Large intestine (tissue), 3 donors: ENCODE measurements at regions not wholly inside any gene's neighbourhood (a gene's known extent, or its start where the extent isn't known, plus 50 kb on each side); places are given as distances from the start of the nearest gene placed in this dataset.

Experiments
- DNase-seq, 2 donors: peaks; one replicate each; pipeline versions ENCODE4 v3.0.0 to v3.0.0-alpha.2; 2013
- H3K27ac ChIP-seq: one replicate; pipeline ENCODE4 v1.5.1; 2013; ENCODE audit warnings: low read length
- H3K27me3 ChIP-seq: 2 replicates; pipeline ENCODE4 v1.6.1; 2013; ENCODE audit warnings: low read length; ENCODE audit not compliant: control insufficient read depth, insufficient read depth
- H3K36me3 ChIP-seq: 2 replicates; pipeline ENCODE4 v1.6.1; 2013; ENCODE audit warnings: low read length; ENCODE audit not compliant: control insufficient read depth, insufficient read depth
- H3K4me1 ChIP-seq: one replicate; pipeline ENCODE4 v1.6.1; 2013; ENCODE audit warnings: low read length; ENCODE audit not compliant: control insufficient read depth, insufficient read depth
- H3K4me3 ChIP-seq: one replicate; pipeline ENCODE4 v1.5.1; 2013; ENCODE audit warnings: low read length
- H3K9me3 ChIP-seq: one replicate; pipeline ENCODE4 v1.6.1; 2013; ENCODE audit warnings: mild to moderate bottlenecking, low read depth, low read length, moderate library complexity; ENCODE audit not compliant: control insufficient read depth
- WGBS: methylation state at CpG from one replicate; pipeline ENCODE4 v1.1.5; 2013; ENCODE audit warnings: low lambda C conversion rate; ENCODE audit not compliant: insufficient coverage; 5-methylcytosine and 5-hydroxymethylcytosine counted together

DNA sequence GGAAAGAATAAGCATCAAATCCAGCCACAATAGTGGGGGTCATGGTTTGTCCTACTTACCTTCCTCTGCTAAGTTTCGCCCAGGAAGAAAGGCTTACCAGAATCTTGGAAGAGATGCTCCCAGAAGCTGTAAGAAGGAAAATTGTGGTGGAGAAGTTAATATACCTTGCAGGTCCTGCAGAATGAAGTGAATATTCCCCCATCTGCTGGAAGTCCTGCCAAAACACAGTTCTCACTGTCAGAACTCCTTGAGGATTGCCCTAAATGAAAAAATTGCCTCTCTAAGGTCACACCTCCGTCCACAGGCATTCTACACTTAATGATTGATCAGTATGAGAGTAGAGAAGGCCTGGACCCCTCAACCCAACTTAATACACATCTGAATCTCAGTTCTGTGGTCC is 78.4 kb upstream of the RGS21 start:
- WGBS = no CpG with 5 or more reads among the region's 2 CpGs

DNA sequence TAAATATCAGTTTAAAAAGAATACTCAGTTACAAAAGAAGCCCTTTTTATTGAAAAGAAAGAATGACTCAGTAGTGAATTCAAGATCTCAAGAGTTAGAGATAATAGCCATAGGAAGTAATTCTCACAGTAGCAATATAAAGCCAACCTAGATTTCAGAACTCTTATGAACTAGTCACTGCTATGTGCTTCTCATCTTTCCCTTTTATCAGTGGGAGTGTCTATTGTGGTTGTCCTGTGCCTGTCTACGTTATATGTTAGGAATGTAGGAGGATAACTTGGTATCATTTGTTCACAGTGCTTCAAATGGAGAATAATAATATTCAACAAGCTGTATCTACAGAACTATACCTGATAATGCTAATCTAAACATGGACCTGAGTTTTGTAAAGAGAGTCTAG is 73.1 kb upstream of the RGS21 start:
- Histone ChIP-seq H3K9me3 (no peaks in the 10 kb centered on the region), H3K4me3 (no peak overlapping the region), H3K27me3 (no peaks in the 10 kb centered on the region), H3K4me1 (no peaks in the 10 kb centered on the region), H3K27ac (no peak overlapping the region), H3K36me3 (no peaks in the 10 kb centered on the region)
- no CpG with 5 or more reads among the region's 1 CpG for WGBS
- DNase-seq = no peak

More for the DNA sequence above, 78.4 kb upstream of the RGS21 start:
- H3K4me1 ChIP-seq = no peaks in the 10 kb centered on the region
- no peak overlapping the region for H3K27ac ChIP-seq
- H3K27me3 ChIP-seq = no peaks in the 10 kb centered on the region
- no peaks in the 10 kb centered on the region for H3K9me3 ChIP-seq
- DNase-seq = no peak
- no peaks in the 10 kb centered on the region for H3K36me3 ChIP-seq
- no peak overlapping the region for H3K4me3 ChIP-seq

DNA sequence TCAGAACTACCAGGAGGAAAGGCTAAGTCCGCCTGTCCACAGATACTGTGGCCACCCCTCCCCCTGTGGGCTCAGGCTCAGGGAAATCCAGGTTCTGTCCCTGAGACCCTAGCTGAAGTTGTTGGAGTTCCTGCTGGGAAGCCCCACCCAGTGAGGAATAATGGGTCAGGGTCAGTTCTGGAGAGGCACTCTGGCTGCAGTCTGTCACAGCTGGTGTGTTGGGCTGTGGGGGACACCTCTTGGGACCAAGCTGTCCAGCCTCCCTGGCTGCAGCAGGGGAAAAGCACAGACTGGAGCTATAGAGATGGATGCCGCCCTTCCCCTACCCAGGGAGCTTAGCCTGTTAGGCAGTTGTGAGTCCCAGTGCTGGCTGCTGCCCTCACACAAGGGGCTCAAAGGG is 65.1 kb upstream of the RGS21 start:
- no peak for DNase-seq
- Histone ChIP-seq H3K4me3 (no peak overlapping the region), H3K27me3 (no peaks in the 10 kb centered on the region), H3K27ac (no peak overlapping the region), H3K9me3 (no peaks in the 10 kb centered on the region), H3K36me3 (no peaks in the 10 kb centered on the region), H3K4me1 (no peaks in the 10 kb centered on the region)
- no CpG with 5 or more reads among the region's 2 CpGs for WGBS

DNA sequence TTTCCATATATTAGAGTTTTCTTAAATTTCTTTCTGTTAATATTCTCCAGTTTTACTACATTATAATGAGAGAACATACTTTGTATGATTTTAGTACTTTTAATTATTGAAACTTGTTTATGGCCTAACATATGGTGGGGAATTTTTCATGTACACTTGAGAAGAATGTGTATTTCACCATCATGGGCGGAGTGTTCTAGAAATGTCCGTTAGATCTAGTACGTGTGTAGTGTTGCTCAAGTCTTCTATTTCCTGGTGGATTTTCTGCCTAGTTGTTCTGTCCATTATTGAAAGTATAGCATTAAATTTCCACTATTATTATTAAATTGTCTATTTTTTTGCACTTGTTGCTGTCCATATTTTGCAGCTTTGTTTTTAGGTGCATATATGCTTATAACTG is 64.0 kb upstream of the RGS21 start:
- no peak for DNase-seq
- H3K4me1 ChIP-seq = no peaks in the 10 kb centered on the region
- no peaks in the 10 kb centered on the region for H3K27me3 ChIP-seq
- no peak overlapping the region for H3K27ac ChIP-seq
- no peaks in the 10 kb centered on the region for H3K36me3 ChIP-seq
- H3K9me3 ChIP-seq = no peaks in the 10 kb centered on the region
- H3K4me3 ChIP-seq = no peak overlapping the region
- 90% methylated on average over 3 of the region's 3 CpGs for WGBS

DNA sequence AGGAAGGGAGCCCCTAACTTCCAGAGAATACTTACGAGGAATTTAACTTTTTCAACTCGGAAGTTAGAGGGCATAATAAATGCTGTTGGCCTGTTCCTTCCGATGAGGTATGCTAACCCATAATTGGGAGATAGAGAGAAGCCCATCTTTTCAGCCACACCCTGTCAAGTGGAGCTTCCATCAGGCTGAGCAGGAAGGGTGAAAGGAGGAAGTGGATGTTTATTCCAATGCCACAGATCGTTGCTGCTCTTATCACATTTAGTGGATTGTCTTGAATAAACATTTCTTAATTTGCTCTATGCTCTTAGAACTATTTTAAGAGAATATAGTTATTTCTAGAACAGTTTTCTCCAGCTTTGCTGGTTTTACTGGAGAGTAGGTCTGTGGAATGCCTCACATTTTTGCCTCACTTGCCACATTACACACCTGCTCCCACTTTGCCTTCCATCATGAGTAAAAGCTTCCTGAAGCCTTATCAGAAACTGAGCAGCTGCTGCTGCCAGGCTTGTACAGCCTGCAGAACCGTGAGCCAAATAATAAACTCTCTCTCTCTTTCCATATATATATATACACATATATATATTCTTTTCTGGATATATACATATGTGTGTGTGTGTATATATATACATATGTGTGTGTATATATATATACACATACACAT is 60.0 kb upstream of the RGS21 start:
- Histone ChIP-seq H3K27ac (no peak overlapping the region), H3K36me3 (no peaks in the 10 kb centered on the region), H3K4me3 (no peak overlapping the region), H3K4me1 (no peaks in the 10 kb centered on the region), H3K9me3 (no peaks in the 10 kb centered on the region), H3K27me3 (no peaks in the 10 kb centered on the region)
- no CpG with 5 or more reads among the region's 5 CpGs for WGBS
- DNase-seq = no peak

DNA sequence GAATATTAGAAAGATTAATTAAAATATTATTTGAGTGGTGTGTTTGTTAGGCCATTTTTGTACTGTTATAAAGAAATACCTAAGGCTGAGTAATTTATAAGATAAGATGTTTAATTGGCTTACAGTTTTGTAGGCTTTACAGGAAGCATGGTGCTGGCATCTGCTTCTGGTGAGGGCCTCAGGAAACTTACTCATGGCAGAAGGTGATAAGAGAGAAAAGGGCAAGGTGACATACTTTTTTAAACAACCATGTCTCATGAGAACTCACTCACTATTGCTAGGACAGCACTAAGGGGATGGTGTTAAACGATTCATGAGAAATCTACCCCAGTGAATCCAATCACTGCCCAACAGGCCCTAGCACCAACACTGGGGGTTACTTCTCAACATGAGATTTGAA is 56.7 kb upstream of the RGS21 start:
- Histone ChIP-seq H3K27me3 (no peaks in the 10 kb centered on the region), H3K27ac (no peak overlapping the region)
- WGBS = no CpG with 5 or more reads among the region's 1 CpG

DNA sequence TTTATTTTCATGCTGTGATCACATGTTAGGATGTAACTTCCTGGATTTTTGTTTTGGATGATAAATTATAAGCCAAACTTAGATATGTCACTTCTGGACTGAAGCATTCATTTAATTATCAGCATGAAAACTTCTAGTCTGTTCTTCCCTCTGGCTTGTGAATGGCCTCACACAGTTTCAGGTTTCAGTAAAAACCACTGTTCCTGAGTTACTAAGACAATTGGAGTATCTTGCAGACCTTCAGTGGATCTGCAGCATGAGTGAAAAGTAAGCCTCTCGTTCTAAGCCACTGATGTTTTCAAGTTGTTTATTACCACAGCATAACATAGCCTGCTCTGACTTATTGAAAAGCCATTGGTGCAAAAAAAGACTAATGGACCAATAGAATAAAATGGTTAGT is 55.3 kb upstream of the RGS21 start:
- H3K4me3 ChIP-seq = no peak overlapping the region
- 83% methylated on average over 1 of the region's 1 CpG for WGBS
- no peak overlapping the region for H3K27ac ChIP-seq
- no peak for DNase-seq
- H3K27me3 ChIP-seq = no peaks in the 10 kb centered on the region
- no peaks in the 10 kb centered on the region for H3K4me1 ChIP-seq
- H3K36me3 ChIP-seq = no peaks in the 10 kb centered on the region
- H3K9me3 ChIP-seq = no peaks in the 10 kb centered on the region

More for the DNA sequence above, 56.7 kb upstream of the RGS21 start:
- no peaks in the 10 kb centered on the region for H3K36me3 ChIP-seq
- H3K4me3 ChIP-seq = no peak overlapping the region
- H3K9me3 ChIP-seq = no peaks in the 10 kb centered on the region
- DNase-seq = no peak
- H3K4me1 ChIP-seq = no peaks in the 10 kb centered on the region

DNA sequence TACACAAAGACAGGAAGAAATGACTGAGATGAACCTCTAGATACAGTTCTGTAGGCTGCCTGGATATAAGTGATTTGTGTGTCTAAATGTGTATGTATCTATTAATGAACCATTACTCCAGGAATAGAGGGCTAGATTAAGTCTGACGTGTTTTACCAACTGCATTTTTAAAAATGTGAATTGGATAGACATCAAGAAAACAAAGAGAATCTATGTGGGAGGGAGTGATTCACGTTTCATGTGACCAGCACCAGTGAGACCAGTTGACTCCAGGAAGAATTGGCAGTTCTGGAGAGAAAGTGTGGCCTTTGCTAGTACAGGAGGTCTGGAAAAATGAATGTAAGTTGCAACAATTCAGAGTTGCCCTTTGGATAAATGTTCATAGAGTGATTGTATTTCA is 53.4 kb upstream of the RGS21 start:
- Histone ChIP-seq H3K36me3 (no peaks in the 10 kb centered on the region), H3K4me1 (no peaks in the 10 kb centered on the region), H3K27me3 (no peaks in the 10 kb centered on the region), H3K9me3 (no peaks in the 10 kb centered on the region), H3K4me3 (no peak overlapping the region), H3K27ac (no peak overlapping the region)
- 83% methylated on average over 1 of the region's 2 CpGs for WGBS
- DNase-seq = no peak

DNA sequence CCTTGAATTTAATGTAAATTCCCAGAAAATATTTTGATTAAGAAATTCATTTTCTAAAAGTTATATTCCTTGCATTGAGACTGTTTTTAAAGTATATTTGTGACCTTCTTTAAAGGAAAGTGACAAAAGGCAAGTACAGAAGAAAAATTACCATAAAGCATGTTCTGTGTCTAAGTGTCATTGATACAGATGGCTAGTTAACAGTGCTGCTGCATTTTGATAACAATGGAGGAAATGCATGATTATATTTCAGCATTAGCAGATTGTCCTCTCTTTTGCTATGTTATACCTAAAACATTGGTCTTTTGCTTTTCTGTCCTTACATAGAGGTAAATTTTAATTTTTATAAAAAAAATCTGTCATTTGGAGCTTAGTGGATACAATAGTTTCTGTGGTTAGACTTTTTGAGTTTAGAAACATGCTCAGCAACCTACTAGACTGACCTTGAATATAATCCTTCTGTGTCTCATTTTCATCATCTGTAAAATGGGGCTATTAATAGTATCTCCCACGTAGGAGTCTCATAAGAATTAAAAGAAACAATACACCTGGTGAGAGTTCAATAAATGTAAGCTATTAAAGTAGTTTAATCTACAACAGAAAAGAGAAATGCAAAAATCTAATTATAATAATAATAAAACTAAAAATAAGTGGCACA is 51.1 kb upstream of the RGS21 start:
- H3K27ac ChIP-seq = no peak overlapping the region

DNA sequence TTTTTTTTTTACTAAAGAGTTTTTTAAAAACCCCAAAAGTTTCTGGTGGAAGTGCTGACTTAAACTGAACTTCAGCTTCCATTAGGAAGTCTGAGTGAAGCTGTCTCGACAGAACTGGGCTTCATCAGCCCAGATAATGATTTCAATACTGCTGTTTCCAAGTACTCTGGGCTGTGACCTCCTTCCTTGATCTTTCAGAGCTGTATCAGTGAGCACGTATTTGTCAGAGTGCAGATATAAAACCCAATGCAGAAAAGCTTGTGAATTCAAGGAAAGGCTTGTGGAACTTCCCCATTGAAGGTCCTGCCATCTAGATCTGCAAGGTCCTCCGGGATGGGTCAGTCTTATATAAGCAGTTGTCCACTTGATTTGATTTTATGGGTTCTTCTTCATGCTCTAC is 50.1 kb upstream of the RGS21 start:
- DNase-seq = peak in 1 of 2 donors; percentile 0
- Histone ChIP-seq H3K9me3 (no peaks in the 10 kb centered on the region), H3K4me1 (no peaks in the 10 kb centered on the region), H3K4me3 (no peak overlapping the region), H3K27ac (no peak overlapping the region), H3K36me3 (no peaks in the 10 kb centered on the region), H3K27me3 (no peaks in the 10 kb centered on the region)
- WGBS = 100% methylated on average over 1 of the region's 3 CpGs

More for the DNA sequence above, 51.1 kb upstream of the RGS21 start:
- Histone ChIP-seq H3K4me3 (no peak overlapping the region), H3K27me3 (no peaks in the 10 kb centered on the region), H3K36me3 (no peaks in the 10 kb centered on the region), H3K4me1 (no peaks in the 10 kb centered on the region), H3K9me3 (no peaks in the 10 kb centered on the region)
- no CpG with 5 or more reads among the region's 1 CpG for WGBS
- DNase-seq = no peak
